Breast epithelium (tissue), 3 donors: ENCODE measurements at regions not wholly inside any gene's neighbourhood (a gene's known extent, or its start where the extent isn't known, plus 50 kb on each side); places are given as distances from the start of the nearest gene placed in this dataset.

Source experiments
- POLR2AphosphoS5 ChIP-seq, 3 donors: sonication (generic); formaldehyde crosslinking; IDR thresholded peaks; one replicate each; pipeline ENCODE4 v1.6.1; 2017; ENCODE audit warnings: antibody characterized with exemption in 3 of 3
- TF ChIP-seq, protein P1 (sequence below), 3 donors: fragments of 450-650 bp; IDR thresholded peaks; one replicate each; pipeline ENCODE4 v1.5.1; 2016 to 2017; ENCODE audit warnings: antibody characterized with exemption in 3 of 3, mild to moderate bottlenecking in 3 of 3, moderate library complexity in 3 of 3

DNA sequence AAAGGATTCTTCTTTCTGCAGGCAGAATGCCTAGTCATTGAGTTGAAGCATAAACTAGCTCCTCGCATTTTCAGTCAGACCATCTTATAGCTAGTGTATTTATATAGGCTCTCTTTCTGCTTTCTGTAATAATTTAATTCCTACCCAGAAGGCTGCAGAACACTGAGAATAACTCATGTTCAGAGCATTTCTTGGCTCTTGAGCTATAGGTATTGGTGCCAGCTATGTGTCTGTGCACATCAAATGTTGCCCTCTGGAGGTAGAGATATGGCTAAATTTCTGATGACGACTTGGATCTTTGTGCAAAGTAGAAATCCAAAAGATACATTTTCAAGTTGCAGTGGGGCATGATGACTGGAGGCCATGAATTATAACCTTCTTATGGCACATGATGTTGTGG is 336.2 kb upstream of the TPM1 start:
- TF ChIP-seq, protein P1, sequence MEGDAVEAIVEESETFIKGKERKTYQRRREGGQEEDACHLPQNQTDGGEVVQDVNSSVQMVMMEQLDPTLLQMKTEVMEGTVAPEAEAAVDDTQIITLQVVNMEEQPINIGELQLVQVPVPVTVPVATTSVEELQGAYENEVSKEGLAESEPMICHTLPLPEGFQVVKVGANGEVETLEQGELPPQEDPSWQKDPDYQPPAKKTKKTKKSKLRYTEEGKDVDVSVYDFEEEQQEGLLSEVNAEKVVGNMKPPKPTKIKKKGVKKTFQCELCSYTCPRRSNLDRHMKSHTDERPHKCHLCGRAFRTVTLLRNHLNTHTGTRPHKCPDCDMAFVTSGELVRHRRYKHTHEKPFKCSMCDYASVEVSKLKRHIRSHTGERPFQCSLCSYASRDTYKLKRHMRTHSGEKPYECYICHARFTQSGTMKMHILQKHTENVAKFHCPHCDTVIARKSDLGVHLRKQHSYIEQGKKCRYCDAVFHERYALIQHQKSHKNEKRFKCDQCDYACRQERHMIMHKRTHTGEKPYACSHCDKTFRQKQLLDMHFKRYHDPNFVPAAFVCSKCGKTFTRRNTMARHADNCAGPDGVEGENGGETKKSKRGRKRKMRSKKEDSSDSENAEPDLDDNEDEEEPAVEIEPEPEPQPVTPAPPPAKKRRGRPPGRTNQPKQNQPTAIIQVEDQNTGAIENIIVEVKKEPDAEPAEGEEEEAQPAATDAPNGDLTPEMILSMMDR (IDR thresholded peaks at IDR 0.05): no peak
- no peak for TF ChIP-seq POLR2AphosphoS5 (IDR thresholded peaks at IDR 0.05)
